ENCODE measurements at regions not wholly inside any gene's neighbourhood (a gene's known extent, or its start where the extent isn't known, plus 50 kb on each side); places are given as distances from the start of the nearest gene placed in this dataset.
"Not testable (repeated sequence)": the region's sequence is repeated elsewhere in the genome, so short reads cannot be mapped to it uniquely, and the experiment has no call there.

GRCh38 chr12:131628766-131629448 is 82.0 kb upstream of the SFSWAP start:
- no peak for DNase-seq (ENCODE audit: extremely low spot score)
- CTCF ChIA-PET: no interaction called here
- TF ChIP-seq CTCF (IDR thresholded peaks at IDR 0.05; ENCODE audit: control extremely low read depth, extremely low read depth, low read depth, missing control alignments): no peak
- POLR2A ChIA-PET: no interaction called here

DNA sequence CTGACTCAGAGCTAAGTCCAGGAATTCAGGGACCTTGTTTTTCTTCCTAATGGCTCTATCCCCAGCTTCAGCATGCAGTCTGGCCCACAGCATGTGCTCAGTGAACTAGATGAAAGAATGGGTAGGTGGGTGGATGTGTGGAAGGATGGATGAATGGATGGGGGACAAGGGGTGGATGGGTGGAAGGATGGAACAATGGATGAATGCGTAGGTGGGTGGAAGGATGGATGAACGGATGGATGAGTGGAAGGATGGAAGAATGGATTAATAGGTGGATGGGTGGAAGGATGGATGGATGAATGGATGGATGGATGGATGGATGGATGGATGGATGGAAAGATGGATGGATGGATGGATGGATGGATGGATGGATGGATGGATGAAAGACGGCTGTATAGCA is 79.7 kb upstream of the SFSWAP start:
- no peak for TF ChIP-seq CTCF (IDR thresholded peaks at IDR 0.05; ENCODE audit: control extremely low read depth, extremely low read depth, low read depth, missing control alignments)
- ChIA-PET CTCF (no interaction called here), POLR2A (no interaction called here)
- no peak for DNase-seq (ENCODE audit: extremely low spot score)

- DNase-seq (ENCODE audit: extremely low spot score); CTCF ChIA-PET; POLR2A ChIA-PET: not testable (repeated sequence)
Observed at GRCh38 chr12:131631889-131632651, 78.8 kb upstream of the SFSWAP start.

DNA sequence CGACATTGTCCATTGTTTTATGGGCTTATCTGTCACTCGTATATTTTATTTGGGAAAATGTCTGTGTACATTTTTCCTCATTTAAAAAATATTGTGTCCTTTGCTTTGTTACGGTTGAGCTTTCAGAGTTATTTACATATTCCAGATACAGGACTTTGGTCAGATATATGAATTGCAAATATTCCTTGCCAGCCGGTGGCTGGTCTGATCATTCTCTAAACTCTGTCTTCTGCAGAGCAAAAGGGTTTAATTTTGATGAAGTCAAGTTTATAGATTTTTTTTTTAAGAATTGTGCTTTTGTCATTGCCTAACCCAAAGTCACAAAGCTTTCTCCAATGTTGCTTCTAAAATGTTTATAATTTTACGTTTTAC is 78.3 kb upstream of the SFSWAP start:
- CTCF ChIA-PET; DNase-seq (ENCODE audit: extremely low spot score); POLR2A ChIA-PET: not testable (repeated sequence)

DNA sequence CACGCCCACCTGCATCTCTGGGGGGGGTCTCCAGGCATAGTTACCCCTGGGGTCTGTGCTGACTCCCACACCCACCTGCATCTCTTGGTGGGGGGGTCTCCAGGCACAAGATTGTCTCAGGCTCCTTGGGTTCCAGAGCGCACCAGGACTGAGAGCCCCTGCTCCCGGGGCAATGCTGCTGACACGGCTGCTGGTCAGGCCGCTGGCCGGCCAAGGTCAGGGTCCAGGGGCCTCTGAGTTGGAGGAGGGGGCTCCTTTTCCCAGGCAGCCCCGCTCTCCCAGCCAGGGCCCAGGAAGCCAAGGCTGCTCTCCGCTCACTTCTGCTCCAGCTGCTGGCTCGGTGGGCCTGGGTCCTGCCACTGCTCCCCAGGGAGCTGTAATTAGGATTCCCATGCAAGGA is 77.3 kb upstream of the SFSWAP start:
- DNase-seq (ENCODE audit: extremely low spot score); POLR2A ChIA-PET; CTCF ChIA-PET: not testable (repeated sequence)

DNA sequence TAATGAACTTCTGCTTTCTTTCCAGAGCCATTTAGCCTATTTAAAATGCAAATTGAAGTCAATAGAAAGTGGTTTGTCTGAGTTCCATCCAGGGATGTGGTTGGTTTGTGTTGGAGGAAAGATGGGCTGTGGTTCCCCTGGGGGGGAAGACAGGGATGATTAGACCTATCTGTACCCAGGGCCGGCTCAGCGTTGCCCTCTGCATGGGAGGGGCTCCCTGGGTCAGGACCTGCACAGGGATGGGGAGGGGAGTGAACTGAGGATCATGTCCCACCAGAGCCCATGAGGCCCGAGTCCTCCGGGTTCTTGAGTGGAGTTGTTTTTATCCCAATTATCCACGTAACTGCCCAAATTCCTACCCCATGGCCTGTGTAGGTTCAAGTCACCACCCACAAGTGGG is 76.9 kb upstream of the SFSWAP start:
- no peak for DNase-seq (ENCODE audit: extremely low spot score)
- POLR2A ChIA-PET: no interaction called here
- CTCF ChIA-PET: no interaction called here
- no peak for TF ChIP-seq CTCF (IDR thresholded peaks at IDR 0.05; ENCODE audit: control extremely low read depth, extremely low read depth, low read depth, missing control alignments)

GRCh38 chr12:131635012-131635411 is 75.9 kb upstream of the SFSWAP start:
- DNase-seq (ENCODE audit: extremely low spot score); POLR2A ChIA-PET; CTCF ChIA-PET: not testable (repeated sequence)

DNA sequence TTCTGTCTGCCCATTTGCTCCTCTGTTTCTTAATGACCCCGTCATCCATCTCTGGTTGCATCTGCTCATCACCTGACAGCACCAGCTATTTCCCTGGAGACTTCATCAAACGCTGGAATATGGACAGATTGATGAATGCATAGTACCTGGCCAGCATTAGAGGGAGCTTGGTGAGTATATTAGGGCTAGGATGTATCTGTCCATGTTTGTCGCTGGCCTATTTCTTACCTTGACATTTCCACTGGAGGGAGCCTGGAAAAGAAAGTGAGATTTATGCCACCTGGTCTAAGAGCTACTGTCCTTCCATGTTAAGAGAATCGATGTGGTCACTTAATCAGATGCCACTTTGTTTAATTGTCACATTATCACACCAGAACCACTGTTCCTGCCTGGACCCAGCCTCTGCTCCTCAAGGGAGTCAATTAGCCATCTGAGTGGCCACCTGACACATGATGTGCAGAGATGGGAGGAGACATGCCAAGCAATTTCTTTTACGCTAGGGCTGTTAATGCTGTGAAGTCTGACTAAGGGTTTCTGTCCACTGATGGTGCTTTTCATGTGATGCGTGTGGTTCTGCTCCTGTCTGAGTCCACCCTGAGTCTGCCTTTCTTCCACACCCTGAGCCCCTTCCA is 75.3 kb upstream of the SFSWAP start:
- CTCF ChIA-PET: no interaction called here
- no peak for DNase-seq (ENCODE audit: extremely low spot score)
- POLR2A ChIA-PET: no interaction called here
- TF ChIP-seq CTCF (IDR thresholded peaks at IDR 0.05; ENCODE audit: control extremely low read depth, extremely low read depth, low read depth, missing control alignments): no peak

DNA sequence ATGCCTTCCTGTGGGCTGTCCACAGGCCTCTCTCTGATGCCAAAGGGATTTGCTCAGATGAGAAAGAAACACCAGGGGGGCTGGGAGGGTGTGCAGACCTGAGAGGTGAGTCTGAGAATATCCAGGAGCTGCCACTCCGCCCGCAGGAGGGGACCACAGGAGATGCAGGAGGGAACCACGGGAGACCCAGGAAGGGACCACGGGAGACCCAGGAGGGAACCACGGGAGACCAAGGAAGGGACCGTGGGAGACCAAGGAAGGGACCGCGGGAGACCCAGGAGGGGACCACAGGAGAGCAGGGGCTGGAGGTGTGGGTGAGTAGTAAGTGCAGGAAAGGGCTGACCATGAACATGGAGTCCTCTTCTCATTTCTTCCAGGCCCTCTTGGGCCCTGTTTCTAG is 74.6 kb upstream of the SFSWAP start:
- no peak for TF ChIP-seq CTCF (IDR thresholded peaks at IDR 0.05; ENCODE audit: control extremely low read depth, extremely low read depth, low read depth, missing control alignments)
- ChIA-PET CTCF (no interaction called here), POLR2A (no interaction called here)
- no peak for DNase-seq (ENCODE audit: extremely low spot score)

All from GM10248 (cell line).